Keratinocyte (primary cell): ENCODE measurements at regions not wholly inside any gene's neighbourhood (a gene's known extent, or its start where the extent isn't known, plus 50 kb on each side); places are given as distances from the start of the nearest gene placed in this dataset.

Experiments
- DNase-seq: peaks from one replicate; pipeline ENCODE4 v3.0.0-alpha.2; 2011; ENCODE audit warnings: low read depth, missing footprints, low spot score
- FAIRE-seq: peaks from 2 replicates; lab custom pipeline; 2011; peaks lifted over from hg19 to GRCh38; lab: Jason Lieb, UNC
- H2AFZ ChIP-seq: 2 replicates; pipeline ENCODE4 v1.6.0; 2012; ENCODE audit warnings: low read length, control low read depth, inconsistent platforms; ENCODE audit not compliant: control insufficient read depth
- H3K27ac ChIP-seq: 2 replicates; pipeline ENCODE4 v1.5.1; 2011; ENCODE audit warnings: low read length; ENCODE audit not compliant: control insufficient read depth, insufficient read depth
- H3K27me3 ChIP-seq: 3 replicates; pipeline ENCODE4 v1.6.0; 2011; ENCODE audit warnings: low read length; ENCODE audit not compliant: control insufficient read depth, insufficient read depth; ENCODE audit errors: extremely low read depth
- H3K36me3 ChIP-seq, 2 experiments: 2 replicates in 1 of 2; 3 replicates in 1 of 2; pipeline ENCODE4 v1.5.1; 2011; ENCODE audit warnings: low read length in 2 of 2, mild to moderate bottlenecking in 1 of 2; ENCODE audit not compliant: control insufficient read depth in 2 of 2, insufficient read depth in 2 of 2; ENCODE audit errors: extremely low read depth in 1 of 2
- H3K4me1 ChIP-seq: 3 replicates; pipeline ENCODE4 v1.5.1; 2011; ENCODE audit warnings: low read length; ENCODE audit not compliant: control insufficient read depth, insufficient read depth; ENCODE audit errors: extremely low read depth
- H3K4me2 ChIP-seq: 3 replicates; pipeline ENCODE4 v1.6.0; 2011; ENCODE audit warnings: low read depth, low read length; ENCODE audit not compliant: control insufficient read depth, insufficient read depth; ENCODE audit errors: extremely low read depth
- H3K4me3 ChIP-seq, 3 experiments: fragments of 200-600 bp in 1 of 3; sonication (generic) in 1 of 3; 2 replicates in 2 of 3; 3 replicates in 1 of 3; pipeline ENCODE4 v1.5.1; 2011 to 2016; ENCODE audit warnings: low read length in 3 of 3, mild to moderate bottlenecking in 3 of 3, control low read depth in 2 of 3, inconsistent platforms in 1 of 3, low read depth in 1 of 3, mixed read lengths in 1 of 3, mixed run types in 1 of 3, moderate library complexity in 1 of 3; ENCODE audit not compliant: control insufficient read depth in 2 of 3, insufficient read depth in 2 of 3; ENCODE audit errors: extremely low read depth in 1 of 3
- H3K79me2 ChIP-seq: 2 replicates; pipeline ENCODE4 v1.6.0; 2012; ENCODE audit warnings: low read length; ENCODE audit not compliant: control insufficient read depth, insufficient read depth
- H3K9ac ChIP-seq: 3 replicates; pipeline ENCODE4 v1.6.0; 2011; ENCODE audit warnings: low read length; ENCODE audit not compliant: control insufficient read depth, insufficient read depth; ENCODE audit errors: extremely low read depth
- H3K9me1 ChIP-seq: 3 replicates; pipeline ENCODE4 v1.6.0; 2011; ENCODE audit warnings: low read length; ENCODE audit not compliant: control insufficient read depth, insufficient read depth; ENCODE audit errors: extremely low read depth
- H3K9me3 ChIP-seq: 2 replicates; pipeline ENCODE4 v1.5.1; 2012; ENCODE audit warnings: low read depth, low read length; ENCODE audit not compliant: control insufficient read depth
- H4K20me1 ChIP-seq: 3 replicates; pipeline ENCODE4 v1.6.0; 2011; ENCODE audit warnings: low read length; ENCODE audit not compliant: control insufficient read depth, insufficient read depth; ENCODE audit errors: extremely low read depth
- CTCF ChIP-seq, 3 experiments: IDR thresholded peaks in 1 of 3; conservative IDR thresholded peaks in 1 of 3; optimal IDR thresholded peaks in 1 of 3; 2 replicates in 2 of 3; 3 replicates in 1 of 3; pipeline versions ENCODE3 to v1.5.1; 2011; ENCODE audit warnings: low read length in 3 of 3, mild to moderate bottlenecking in 3 of 3, moderate library complexity in 2 of 3, control low read depth in 1 of 3, inconsistent platforms in 1 of 3; ENCODE audit not compliant: insufficient read depth in 2 of 3; ENCODE audit errors: extremely low read depth in 1 of 3
- EZH2 ChIP-seq: IDR thresholded peaks from one replicate; pipeline ENCODE4 v1.6.1; 2012; ENCODE audit warnings: inconsistent platforms, mild to moderate bottlenecking, low read length, moderate library complexity
- dilution Hi-C: fragments of 300-500 bp; cut with MboI; formaldehyde crosslinking; loops from one replicate; pipeline ENCODE4 v1.7.0; 2020; ENCODE audit warnings: low sequenced_read_pairs; ENCODE audit not compliant: extremely low pct_ligation_motif_present

GRCh38 chr10:84581976-84582375 lies 253.6 kb downstream of the CCSER2 start:
- Histone ChIP-seq H2AFZ (no peak overlapping the region), H4K20me1 (no peaks in the 10 kb centered on the region), H3K4me1 (no peaks in the 10 kb centered on the region), H3K4me2 (no peak overlapping the region), H3K27me3 (no peaks in the 10 kb centered on the region), H3K9me1 (no peaks in the 10 kb centered on the region), H3K36me3 (no peaks in the 10 kb centered on the region), H3K9me3 (no peaks in the 10 kb centered on the region), H3K9ac (no peak overlapping the region), H3K79me2 (no peaks in the 10 kb centered on the region), H3K27ac (no peak overlapping the region), H3K4me3 (no peak overlapping the region)
- no peak for TF ChIP-seq EZH2
- no peak for TF ChIP-seq CTCF (optimal IDR thresholded peaks at IDR 0.05 in 1 of 3, IDR thresholded peaks at IDR 0.05 in 1 of 3, conservative IDR thresholded peaks at IDR 0.05 in 1 of 3; ENCODE audit: extremely low read depth in 1 of 3, insufficient read depth in 2 of 3, low read length in 3 of 3)
- no peak for FAIRE-seq
- dilution Hi-C loops, result no loop called here
- DNase-seq, result no peak

GRCh38 chr10:84583501-84583900 lies 255.1 kb downstream of the CCSER2 start:
- no peaks in the 10 kb centered on the region for H3K9me1 ChIP-seq
- no peak overlapping the region for H3K4me2 ChIP-seq
- no peak overlapping the region for H3K4me3 ChIP-seq
- DNase-seq (no peak), FAIRE-seq (no peak)
- H3K36me3 ChIP-seq, result no peaks in the 10 kb centered on the region
- H4K20me1 ChIP-seq, result no peaks in the 10 kb centered on the region
- no peak overlapping the region for H3K9ac ChIP-seq
- no peaks in the 10 kb centered on the region for H3K79me2 ChIP-seq
- no peaks in the 10 kb centered on the region for H3K9me3 ChIP-seq
- no peaks in the 10 kb centered on the region for H3K4me1 ChIP-seq
- dilution Hi-C loops, result no loop called here
- no peak for TF ChIP-seq CTCF (optimal IDR thresholded peaks at IDR 0.05 in 1 of 3, IDR thresholded peaks at IDR 0.05 in 1 of 3, conservative IDR thresholded peaks at IDR 0.05 in 1 of 3; ENCODE audit: extremely low read depth in 1 of 3, insufficient read depth in 2 of 3, low read length in 3 of 3)
- no peak for TF ChIP-seq EZH2
- no peak overlapping the region for H3K27ac ChIP-seq
- H3K27me3 ChIP-seq, result no peaks in the 10 kb centered on the region
- H2AFZ ChIP-seq, result no peak overlapping the region
